PC-9 (cell line): ENCODE measurements at regions not wholly inside any gene's neighbourhood (a gene's known extent, or its start where the extent isn't known, plus 50 kb on each side); places are given as distances from the start of the nearest gene placed in this dataset.

Experiments
- BruUV-seq: library from RNA; stranded (reverse); fragments of 400-500 nt; replicated peaks from 2 replicates; lab custom pipeline; 2021; lab: Mats Ljungman, UMichigan
- CTCF ChIA-PET: fragments of 300-600 bp; sonication (Branson Sonifier 250); formaldehyde crosslinking; loops from one replicate; lab custom pipeline; 2022; ENCODE audit warnings: antibody characterized with exemption; lab: Charles Lee
- POLR2A ChIA-PET: fragments of 300-600 bp; sonication (Branson Sonifier 250); formaldehyde crosslinking; loops from one replicate; lab custom pipeline; 2022; ENCODE audit warnings: antibody characterized with exemption; ENCODE audit not compliant: unreplicated experiment; lab: Charles Lee
- DNase-seq, 2 experiments: peaks; one replicate each; pipeline versions ENCODE4 v3.0.0 to v3.0.0-alpha.2; 2015 to 2022; ENCODE audit warnings: mixed read lengths in 1 of 2
- H2AFZ ChIP-seq: fragments of 200-600 bp; sonication (generic); 2 replicates; pipeline ENCODE4 v1.8.1; 2017; ENCODE audit warnings: antibody characterized with exemption
- H3F3A ChIP-seq: fragments of 200-600 bp; sonication (generic); 2 replicates; pipeline ENCODE4 v1.8.1; 2017; ENCODE audit warnings: antibody characterized with exemption, mild to moderate bottlenecking, low read depth; ENCODE audit not compliant: insufficient read depth
- H3K27ac ChIP-seq: fragments of 200-600 bp; sonication (generic); 2 replicates; pipeline ENCODE4 v1.6.1; 2016; ENCODE audit warnings: mixed run types
- H3K27me3 ChIP-seq: fragments of 200-600 bp; sonication (generic); 2 replicates; pipeline ENCODE4 v1.6.1; 2016; ENCODE audit warnings: low read depth, mixed run types; ENCODE audit not compliant: insufficient read depth
- H3K36me3 ChIP-seq: fragments of 200-600 bp; sonication (generic); 2 replicates; pipeline ENCODE4 v1.6.1; 2016; ENCODE audit warnings: low read depth, mixed run types
- H3K4me1 ChIP-seq: fragments of 200-600 bp; sonication (generic); replicated peaks from 2 replicates; pipeline ENCODE4 v1.6.1; 2016; ENCODE audit warnings: mixed run types; ENCODE audit not compliant: insufficient read depth
- H3K4me2 ChIP-seq: fragments of 200-600 bp; sonication (generic); 2 replicates; pipeline ENCODE4 v1.6.1; 2017; ENCODE audit warnings: mixed run types
- H3K4me3 ChIP-seq: fragments of 200-600 bp; sonication (generic); 2 replicates; pipeline ENCODE4 v1.6.1; 2016; ENCODE audit warnings: mixed run types
- H3K79me2 ChIP-seq: fragments of 200-600 bp; sonication (generic); 2 replicates; pipeline ENCODE4 v1.6.1; 2017; ENCODE audit warnings: low read depth, mixed run types
- H3K9me2 ChIP-seq: fragments of 200-600 bp; sonication (generic); 2 replicates; pipeline ENCODE4 v1.8.1; 2017; ENCODE audit warnings: mild to moderate bottlenecking; ENCODE audit not compliant: insufficient read depth
- H3K9me3 ChIP-seq: fragments of 200-600 bp; sonication (generic); 2 replicates; pipeline ENCODE4 v1.8.1; 2016; ENCODE audit warnings: low read depth; ENCODE audit not compliant: insufficient read depth
- H4K20me1 ChIP-seq: fragments of 200-600 bp; sonication (generic); 2 replicates; pipeline ENCODE4 v1.8.1; 2017; ENCODE audit not compliant: insufficient read depth
- CTCF ChIP-seq: fragments of 200-600 bp; sonication (generic); conservative IDR thresholded peaks from 2 replicates; pipeline ENCODE4 v1.6.1; 2017; ENCODE audit warnings: mixed run types, antibody characterized with exemption, mild to moderate bottlenecking, moderate library complexity
- EZH2 ChIP-seq: fragments of 200-600 bp; sonication (generic); IDR thresholded peaks from 2 replicates; pipeline ENCODE4 v1.8.0; 2017; ENCODE audit warnings: antibody characterized with exemption, low read depth
- intact Hi-C: fragments of 100-400 bp; cut with micrococcal nuclease; formaldehyde crosslinking; loops from one replicate; pipeline ENCODE4 v1.10.0; 2022; ENCODE audit not compliant: unreplicated experiment

GRCh38 chr10:25766687-25767221 lies 167.3 kb upstream of the MYO3A start:
- no peaks in the 10 kb centered on the region for H4K20me1 ChIP-seq
- POLR2A ChIA-PET: no interaction called here
- no peaks in the 10 kb centered on the region for H3K9me3 ChIP-seq
- intact Hi-C loops: no loop called here
- no peaks in the 10 kb centered on the region for H3F3A ChIP-seq
- no peak for TF ChIP-seq EZH2
- TF ChIP-seq CTCF: no peak
- no peaks in the 10 kb centered on the region for H3K79me2 ChIP-seq
- no peak overlapping the region for H3K27ac ChIP-seq
- BruUV-seq: no TSS peak
- no peaks in the 10 kb centered on the region for H3K9me2 ChIP-seq
- no peak overlapping the region for H2AFZ ChIP-seq
- 0 out of 2 replicates have a peak, but pooled peaks cover under 1% of the 10 kb centered on the region for H3K27me3 ChIP-seq
- CTCF ChIA-PET: no interaction called here
- H3K4me1 ChIP-seq: no peaks in the 10 kb centered on the region
- no peak overlapping the region for H3K4me3 ChIP-seq
- H3K36me3 ChIP-seq: no peaks in the 10 kb centered on the region
- DNase-seq: no peak
- no peak overlapping the region for H3K4me2 ChIP-seq

GRCh38 chr10:25768167-25768566 lies 165.9 kb upstream of the MYO3A start:
- no peak overlapping the region for H3K4me3 ChIP-seq
- TF ChIP-seq EZH2 (no peak), CTCF (0 out of 2 replicates have a peak, but pooled peaks have one; percentile 13)
- no peak overlapping the region for H2AFZ ChIP-seq
- POLR2A ChIA-PET: no interaction called here
- no peaks in the 10 kb centered on the region for H3K36me3 ChIP-seq
- H3K4me2 ChIP-seq: no peak overlapping the region
- H3F3A ChIP-seq: no peaks in the 10 kb centered on the region
- H3K4me1 ChIP-seq: no peaks in the 10 kb centered on the region
- no peaks in the 10 kb centered on the region for H3K9me3 ChIP-seq
- no TSS peak for BruUV-seq
- no peaks in the 10 kb centered on the region for H3K9me2 ChIP-seq
- H3K27ac ChIP-seq: no peak overlapping the region
- peaks cover 13% of the 10 kb centered on the region for H3K27me3 ChIP-seq
- CTCF ChIA-PET: no interaction called here
- H4K20me1 ChIP-seq: no peaks in the 10 kb centered on the region
- no peak for DNase-seq
- intact Hi-C loops: no loop called here
- H3K79me2 ChIP-seq: no peaks in the 10 kb centered on the region

- H3K27me3 ChIP-seq: peaks cover 14% of the 10 kb centered on the region; the same call in 1 of the 2 replicates
- no peaks in the 10 kb centered on the region for H3K36me3 ChIP-seq
- no peaks in the 10 kb centered on the region for H3K9me3 ChIP-seq
- no peak overlapping the region for H2AFZ ChIP-seq
- intact Hi-C loops: no loop called here
- H3F3A ChIP-seq: no peaks in the 10 kb centered on the region
- BruUV-seq: no TSS peak
- no peak overlapping the region for H3K4me2 ChIP-seq
- no peaks in the 10 kb centered on the region for H4K20me1 ChIP-seq
- TF ChIP-seq CTCF (no peak), EZH2 (no peak)
- CTCF ChIA-PET: no interaction called here
- no peaks in the 10 kb centered on the region for H3K4me1 ChIP-seq
- H3K4me3 ChIP-seq: no peak overlapping the region
- no peaks in the 10 kb centered on the region for H3K79me2 ChIP-seq
- DNase-seq: no peak
- POLR2A ChIA-PET: no interaction called here
- H3K27ac ChIP-seq: no peak overlapping the region
- H3K9me2 ChIP-seq: no peaks in the 10 kb centered on the region
Observed at GRCh38 chr10:25778646-25779045, 155.4 kb upstream of the MYO3A start.
